Endodermal cell (in vitro differentiated cells): ENCODE measurements at regions not wholly inside any gene's neighbourhood (a gene's known extent, or its start where the extent isn't known, plus 50 kb on each side); places are given as distances from the start of the nearest gene placed in this dataset.

Experiments
- DNase-seq: peaks from one replicate; pipeline ENCODE4 v3.0.0-alpha.2; 2017
- H3K27ac ChIP-seq: 2 replicates; pipeline ENCODE4 v1.5.1; 2013; ENCODE audit warnings: mild to moderate bottlenecking, low read depth, low read length, moderate library complexity
- H3K27me3 ChIP-seq: 2 replicates; pipeline ENCODE4 v1.6.1; 2013; ENCODE audit warnings: mild to moderate bottlenecking, low read length, moderate library complexity; ENCODE audit not compliant: insufficient read depth, control insufficient read depth, poor library complexity, severe bottlenecking
- H3K36me3 ChIP-seq: 2 replicates; pipeline ENCODE4 v1.7.0; 2013; ENCODE audit warnings: mild to moderate bottlenecking, low read length, moderate library complexity; ENCODE audit not compliant: control insufficient read depth, insufficient read depth
- H3K4me1 ChIP-seq: one replicate; pipeline ENCODE4 v1.7.0; 2013; ENCODE audit warnings: low read length; ENCODE audit not compliant: control insufficient read depth, insufficient read depth
- H3K4me3 ChIP-seq: 2 replicates; pipeline ENCODE4 v1.5.1; 2013; ENCODE audit warnings: mild to moderate bottlenecking, low read length, moderate library complexity
- H3K9ac ChIP-seq: 2 replicates; pipeline ENCODE4 v1.6.1; 2013; ENCODE audit warnings: mild to moderate bottlenecking, low read length, moderate library complexity; ENCODE audit not compliant: poor library complexity, severe bottlenecking; ENCODE audit errors: extremely low read depth
- H3K9me3 ChIP-seq: 2 replicates; pipeline ENCODE4 v1.6.1; 2013; ENCODE audit warnings: mild to moderate bottlenecking, low read length, moderate library complexity; ENCODE audit not compliant: control insufficient read depth
- H3K27ac Mint-ChIP-seq: 2 replicates; pipeline ENCODE4 v1.8.0; 2020; ENCODE audit warnings: mixed read lengths
- H3K27me3 Mint-ChIP-seq: 2 replicates; pipeline ENCODE4 v1.8.0; 2021; ENCODE audit warnings: mild to moderate bottlenecking, mixed read lengths; ENCODE audit not compliant: insufficient read depth
- H3K36me3 Mint-ChIP-seq: 2 replicates; pipeline ENCODE4 v1.8.0; 2020; ENCODE audit warnings: low read depth, mixed read lengths
- H3K4me1 Mint-ChIP-seq: 2 replicates; pipeline ENCODE4 v1.8.0; 2020; ENCODE audit warnings: mixed read lengths
- H3K4me3 Mint-ChIP-seq: 2 replicates; pipeline ENCODE4 v1.8.0; 2020; ENCODE audit warnings: mild to moderate bottlenecking, moderate library complexity, mixed read lengths
- H3K9me3 Mint-ChIP-seq: 2 replicates; pipeline ENCODE4 v1.8.0; 2020; ENCODE audit warnings: mild to moderate bottlenecking, mixed read lengths
- WGBS, 2 experiments: methylation state at CpG; one replicate each; pipeline versions ENCODE4 v1.1.5 to v1.1.7; 2013; ENCODE audit warnings: missing lambda C conversion rate in 2 of 2, mixed read lengths in 1 of 2; ENCODE audit not compliant: insufficient coverage in 1 of 2, insufficient read length in 1 of 2; 5-methylcytosine and 5-hydroxymethylcytosine counted together
- TF ChIP-seq, protein P1 (sequence below): fragments of 200-600 bp; sonication (generic); conservative IDR thresholded peaks from 2 replicates; pipeline ENCODE4 v1.5.0; 2021; ENCODE audit warnings: antibody characterized with exemption, mild to moderate bottlenecking

- Histone ChIP-seq H3K27ac (no peak overlapping the region), H3K36me3 (no peaks in the 10 kb centered on the region), H3K27me3 (no peaks in the 10 kb centered on the region), H3K9me3 (no peaks in the 10 kb centered on the region), H3K4me3 (no peak overlapping the region), H3K9ac (no peak overlapping the region), H3K4me1 (no peaks in the 10 kb centered on the region)
- H3K9me3 Mint-ChIP-seq: no peaks in the 10 kb centered on the region
- no peak overlapping the region for H3K4me3 Mint-ChIP-seq
- peaks cover 7% of the 10 kb centered on the region for H3K4me1 Mint-ChIP-seq
- DNase-seq: no peak
- H3K36me3 Mint-ChIP-seq: no peaks in the 10 kb centered on the region
- no peaks in the 10 kb centered on the region for H3K27me3 Mint-ChIP-seq
- TF ChIP-seq, protein P1, sequence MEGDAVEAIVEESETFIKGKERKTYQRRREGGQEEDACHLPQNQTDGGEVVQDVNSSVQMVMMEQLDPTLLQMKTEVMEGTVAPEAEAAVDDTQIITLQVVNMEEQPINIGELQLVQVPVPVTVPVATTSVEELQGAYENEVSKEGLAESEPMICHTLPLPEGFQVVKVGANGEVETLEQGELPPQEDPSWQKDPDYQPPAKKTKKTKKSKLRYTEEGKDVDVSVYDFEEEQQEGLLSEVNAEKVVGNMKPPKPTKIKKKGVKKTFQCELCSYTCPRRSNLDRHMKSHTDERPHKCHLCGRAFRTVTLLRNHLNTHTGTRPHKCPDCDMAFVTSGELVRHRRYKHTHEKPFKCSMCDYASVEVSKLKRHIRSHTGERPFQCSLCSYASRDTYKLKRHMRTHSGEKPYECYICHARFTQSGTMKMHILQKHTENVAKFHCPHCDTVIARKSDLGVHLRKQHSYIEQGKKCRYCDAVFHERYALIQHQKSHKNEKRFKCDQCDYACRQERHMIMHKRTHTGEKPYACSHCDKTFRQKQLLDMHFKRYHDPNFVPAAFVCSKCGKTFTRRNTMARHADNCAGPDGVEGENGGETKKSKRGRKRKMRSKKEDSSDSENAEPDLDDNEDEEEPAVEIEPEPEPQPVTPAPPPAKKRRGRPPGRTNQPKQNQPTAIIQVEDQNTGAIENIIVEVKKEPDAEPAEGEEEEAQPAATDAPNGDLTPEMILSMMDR: no peak
- H3K27ac Mint-ChIP-seq: no peak overlapping the region
- WGBS, 2 experiments: 88 to 100% methylated on average over 1 of the region's 1 CpG
Observed at GRCh38 chr16:17801068-17801467, 330.3 kb upstream of the XYLT1 start.

- WGBS, 2 experiments: 63 to 73% methylated on average over 2 to 3 of the region's 3 CpGs
- TF ChIP-seq, protein P1: no peak
- H3K4me3 Mint-ChIP-seq: no peak overlapping the region
- Histone ChIP-seq H3K9me3 (no peaks in the 10 kb centered on the region), H3K27ac (no peak overlapping the region), H3K4me3 (no peak overlapping the region), H3K9ac (no peak overlapping the region), H3K27me3 (no peaks in the 10 kb centered on the region), H3K36me3 (no peaks in the 10 kb centered on the region), H3K4me1 (no peaks in the 10 kb centered on the region)
- peaks cover 3% of the 10 kb centered on the region for H3K4me1 Mint-ChIP-seq
- no peaks in the 10 kb centered on the region for H3K9me3 Mint-ChIP-seq
- DNase-seq: no peak
- H3K27ac Mint-ChIP-seq: no peak overlapping the region
- no peaks in the 10 kb centered on the region for H3K36me3 Mint-ChIP-seq
- no peaks in the 10 kb centered on the region for H3K27me3 Mint-ChIP-seq
Observed at GRCh38 chr16:17798716-17799115, 328.0 kb upstream of the XYLT1 start.

GRCh38 chr16:17793354-17793753, 322.6 kb upstream of the XYLT1 start:
- Histone ChIP-seq H3K27ac (no peak overlapping the region), H3K27me3 (no peaks in the 10 kb centered on the region), H3K36me3 (no peaks in the 10 kb centered on the region), H3K9ac (no peak overlapping the region), H3K4me3 (no peak overlapping the region), H3K9me3 (no peaks in the 10 kb centered on the region), H3K4me1 (no peaks in the 10 kb centered on the region)
- Mint-ChIP-seq H3K4me3 (no peak overlapping the region), H3K4me1 (no peaks in the 10 kb centered on the region), H3K27ac (no peak overlapping the region), H3K9me3 (peaks cover 1% of the 10 kb centered on the region), H3K36me3 (no peaks in the 10 kb centered on the region), H3K27me3 (no peaks in the 10 kb centered on the region)
- TF ChIP-seq, protein P1: no peak
- DNase-seq: no peak
- WGBS, 2 experiments: no CpG with 5 or more reads among the region's 1 CpG
